ENCODE measurements at regions not wholly inside any gene's neighbourhood (a gene's known extent, or its start where the extent isn't known, plus 50 kb on each side); places are given as distances from the start of the nearest gene placed in this dataset.

GRCh38 chr13:31901985-31902384, 129.6 kb upstream of the FRY start:
- TF ChIP-seq EZH2 (IDR thresholded peaks at IDR 0.05; ENCODE audit: borderline replicate concordance, low read length) (no peak), CTCF (conservative IDR thresholded peaks at IDR 0.05 in 1 of 2, IDR thresholded peaks at IDR 0.05 in 1 of 2; ENCODE audit: extremely low read depth in 1 of 2, insufficient read depth in 1 of 2, low read depth in 1 of 2, low read length in 2 of 2) (no peak)

Measured in mammary epithelial cell (primary cell).